Keratinocyte (primary cell): ENCODE measurements at regions not wholly inside any gene's neighbourhood (a gene's known extent, or its start where the extent isn't known, plus 50 kb on each side); places are given as distances from the start of the nearest gene placed in this dataset.

ENCODE experiments used
- EZH2 ChIP-seq: IDR thresholded peaks from one replicate; pipeline ENCODE4 v1.6.1; 2012; ENCODE audit warnings: inconsistent platforms, mild to moderate bottlenecking, low read length, moderate library complexity
- TF ChIP-seq, protein P1 (sequence below), 3 experiments: IDR thresholded peaks in 1 of 3; conservative IDR thresholded peaks in 1 of 3; optimal IDR thresholded peaks in 1 of 3; 2 replicates in 2 of 3; 3 replicates in 1 of 3; pipeline versions ENCODE3 to v1.5.1; 2011; ENCODE audit warnings: low read length in 3 of 3, mild to moderate bottlenecking in 3 of 3, moderate library complexity in 2 of 3, control low read depth in 1 of 3, inconsistent platforms in 1 of 3; ENCODE audit not compliant: insufficient read depth in 2 of 3; ENCODE audit errors: extremely low read depth in 1 of 3

DNA sequence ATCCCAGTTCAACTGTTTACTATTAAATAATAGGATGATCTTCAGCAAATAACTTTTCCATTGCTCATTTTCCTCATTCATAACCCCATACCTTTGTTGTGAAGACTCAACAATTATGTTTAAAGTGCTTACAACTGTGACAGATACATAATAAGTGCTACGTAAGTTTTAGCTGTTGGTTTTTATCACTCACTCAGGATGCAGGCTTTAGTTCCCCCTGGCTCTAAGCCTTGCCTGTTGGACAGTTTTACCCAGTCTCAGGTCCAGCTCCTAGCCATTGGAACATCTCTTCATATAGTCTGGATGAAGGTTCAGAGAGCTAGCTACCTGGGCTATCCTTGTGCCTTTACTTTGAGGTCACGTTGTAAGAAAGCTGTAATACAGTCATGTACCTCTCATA, 353.2 kb downstream of the CRPPA start:
- TF ChIP-seq, protein P1, sequence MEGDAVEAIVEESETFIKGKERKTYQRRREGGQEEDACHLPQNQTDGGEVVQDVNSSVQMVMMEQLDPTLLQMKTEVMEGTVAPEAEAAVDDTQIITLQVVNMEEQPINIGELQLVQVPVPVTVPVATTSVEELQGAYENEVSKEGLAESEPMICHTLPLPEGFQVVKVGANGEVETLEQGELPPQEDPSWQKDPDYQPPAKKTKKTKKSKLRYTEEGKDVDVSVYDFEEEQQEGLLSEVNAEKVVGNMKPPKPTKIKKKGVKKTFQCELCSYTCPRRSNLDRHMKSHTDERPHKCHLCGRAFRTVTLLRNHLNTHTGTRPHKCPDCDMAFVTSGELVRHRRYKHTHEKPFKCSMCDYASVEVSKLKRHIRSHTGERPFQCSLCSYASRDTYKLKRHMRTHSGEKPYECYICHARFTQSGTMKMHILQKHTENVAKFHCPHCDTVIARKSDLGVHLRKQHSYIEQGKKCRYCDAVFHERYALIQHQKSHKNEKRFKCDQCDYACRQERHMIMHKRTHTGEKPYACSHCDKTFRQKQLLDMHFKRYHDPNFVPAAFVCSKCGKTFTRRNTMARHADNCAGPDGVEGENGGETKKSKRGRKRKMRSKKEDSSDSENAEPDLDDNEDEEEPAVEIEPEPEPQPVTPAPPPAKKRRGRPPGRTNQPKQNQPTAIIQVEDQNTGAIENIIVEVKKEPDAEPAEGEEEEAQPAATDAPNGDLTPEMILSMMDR (optimal IDR thresholded peaks at IDR 0.05 in 1 of 3, IDR thresholded peaks at IDR 0.05 in 1 of 3, conservative IDR thresholded peaks at IDR 0.05 in 1 of 3; ENCODE audit: extremely low read depth in 1 of 3, insufficient read depth in 2 of 3, low read length in 3 of 3), result no peak
- TF ChIP-seq EZH2, result no peak
